GM12801 (cell line): ENCODE measurements at regions not wholly inside any gene's neighbourhood (a gene's known extent, or its start where the extent isn't known, plus 50 kb on each side); places are given as distances from the start of the nearest gene placed in this dataset.

Source experiments
- CTCF ChIP-seq: IDR thresholded peaks from one replicate; pipeline ENCODE4 v1.5.1; 2011; ENCODE audit warnings: control low read depth; ENCODE audit not compliant: insufficient read length; ENCODE audit errors: extremely low read depth

- TF ChIP-seq CTCF, result no peak
These were observed 1058.0 kb downstream of the MAT2B start for GRCh38 chr5:164563370-164563769.

- no peak for TF ChIP-seq CTCF
These were observed 1068.0 kb downstream of the MAT2B start for GRCh38 chr5:164573397-164573796.

- TF ChIP-seq CTCF, result no peak
These were observed 1071.8 kb downstream of the MAT2B start for GRCh38 chr5:164577201-164577600.

- TF ChIP-seq CTCF, result no peak
These were observed 1072.3 kb downstream of the MAT2B start for GRCh38 chr5:164577742-164578141.

GRCh38 chr5:164578401-164578800, 1073.0 kb downstream of the MAT2B start:
- no peak for TF ChIP-seq CTCF

- TF ChIP-seq CTCF, result no peak
These were observed 1073.5 kb downstream of the MAT2B start for GRCh38 chr5:164578911-164579310.

GRCh38 chr5:164580155-164580554, 1074.7 kb downstream of the MAT2B start:
- no peak for TF ChIP-seq CTCF

- TF ChIP-seq CTCF, result no peak
These were observed 1076.5 kb downstream of the MAT2B start for GRCh38 chr5:164581889-164582288.
